ENCODE measurements at regions not wholly inside any gene's neighbourhood (a gene's known extent, or its start where the extent isn't known, plus 50 kb on each side); places are given as distances from the start of the nearest gene placed in this dataset.

DNA sequence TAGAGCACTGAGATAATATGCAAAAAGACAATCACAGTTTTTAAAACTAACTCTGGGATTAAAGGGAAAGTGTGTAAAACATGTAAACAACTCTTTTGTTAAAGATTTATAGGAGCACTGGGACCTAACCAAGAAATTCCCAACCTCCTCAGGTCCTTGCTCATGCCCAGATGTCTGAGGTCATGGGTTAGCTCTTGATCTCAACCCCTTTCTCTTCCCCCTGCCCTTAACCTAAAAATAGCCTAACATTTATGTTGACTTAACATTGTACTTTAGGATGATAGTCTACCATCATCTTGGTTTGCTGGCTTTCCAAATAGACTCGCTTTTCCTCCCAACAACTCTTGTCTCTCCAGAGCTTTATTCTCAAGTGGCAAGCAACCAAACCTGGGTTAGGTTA, 258.2 kb upstream of the FAT3 start:
- TF ChIP-seq, protein P1, sequence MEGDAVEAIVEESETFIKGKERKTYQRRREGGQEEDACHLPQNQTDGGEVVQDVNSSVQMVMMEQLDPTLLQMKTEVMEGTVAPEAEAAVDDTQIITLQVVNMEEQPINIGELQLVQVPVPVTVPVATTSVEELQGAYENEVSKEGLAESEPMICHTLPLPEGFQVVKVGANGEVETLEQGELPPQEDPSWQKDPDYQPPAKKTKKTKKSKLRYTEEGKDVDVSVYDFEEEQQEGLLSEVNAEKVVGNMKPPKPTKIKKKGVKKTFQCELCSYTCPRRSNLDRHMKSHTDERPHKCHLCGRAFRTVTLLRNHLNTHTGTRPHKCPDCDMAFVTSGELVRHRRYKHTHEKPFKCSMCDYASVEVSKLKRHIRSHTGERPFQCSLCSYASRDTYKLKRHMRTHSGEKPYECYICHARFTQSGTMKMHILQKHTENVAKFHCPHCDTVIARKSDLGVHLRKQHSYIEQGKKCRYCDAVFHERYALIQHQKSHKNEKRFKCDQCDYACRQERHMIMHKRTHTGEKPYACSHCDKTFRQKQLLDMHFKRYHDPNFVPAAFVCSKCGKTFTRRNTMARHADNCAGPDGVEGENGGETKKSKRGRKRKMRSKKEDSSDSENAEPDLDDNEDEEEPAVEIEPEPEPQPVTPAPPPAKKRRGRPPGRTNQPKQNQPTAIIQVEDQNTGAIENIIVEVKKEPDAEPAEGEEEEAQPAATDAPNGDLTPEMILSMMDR (IDR thresholded peaks at IDR 0.05; ENCODE audit: poor library complexity) = no peak
- TF ChIP-seq EZH2phosphoT487 (IDR thresholded peaks at IDR 0.05; ENCODE audit: low read depth, severe bottlenecking, unreplicated experiment) (no peak), EZH2 (IDR thresholded peaks at IDR 0.05; ENCODE audit: borderline replicate concordance) (no peak)

All from hepatocyte (in vitro differentiated cells).